IPS-15b (cell line): ENCODE measurements at regions not wholly inside any gene's neighbourhood (a gene's known extent, or its start where the extent isn't known, plus 50 kb on each side); places are given as distances from the start of the nearest gene placed in this dataset.
"Not testable (repeated sequence)": the region's sequence is repeated elsewhere in the genome, so short reads cannot be mapped to it uniquely, and the experiment has no call there.

Experiments
- H3K27me3 ChIP-seq: one replicate; pipeline ENCODE4 v1.6.1; 2013; ENCODE audit warnings: low read length; ENCODE audit not compliant: control insufficient read depth, insufficient read depth
- H3K36me3 ChIP-seq: one replicate; pipeline ENCODE4 v1.6.1; 2013; ENCODE audit warnings: low read length; ENCODE audit not compliant: control insufficient read depth, insufficient read depth
- H3K4me1 ChIP-seq: one replicate; pipeline ENCODE4 v1.6.1; 2013; ENCODE audit warnings: mild to moderate bottlenecking, low read length; ENCODE audit not compliant: control insufficient read depth, insufficient read depth
- H3K4me3 ChIP-seq: one replicate; pipeline ENCODE4 v1.5.1; 2013; ENCODE audit warnings: low read depth, low read length
- H3K9ac ChIP-seq: one replicate; pipeline ENCODE4 v1.6.1; 2013; ENCODE audit warnings: low read depth, mild to moderate bottlenecking, low read length
- H3K9me3 ChIP-seq: one replicate; pipeline ENCODE4 v1.6.1; 2013; ENCODE audit warnings: mild to moderate bottlenecking, low read length; ENCODE audit not compliant: control insufficient read depth, insufficient read depth

- H3K36me3 ChIP-seq = peaks cover 5% of the 10 kb centered on the region
- peaks cover 3% of the 10 kb centered on the region for H3K27me3 ChIP-seq
- H3K4me1 ChIP-seq = no peaks in the 10 kb centered on the region
- no peak overlapping the region for H3K4me3 ChIP-seq
- H3K9me3 ChIP-seq = no peaks in the 10 kb centered on the region
- H3K9ac ChIP-seq = no peak overlapping the region
Measured at GRCh38 chr16:27627136-27627535, 77.2 kb downstream of the KATNIP start.

DNA sequence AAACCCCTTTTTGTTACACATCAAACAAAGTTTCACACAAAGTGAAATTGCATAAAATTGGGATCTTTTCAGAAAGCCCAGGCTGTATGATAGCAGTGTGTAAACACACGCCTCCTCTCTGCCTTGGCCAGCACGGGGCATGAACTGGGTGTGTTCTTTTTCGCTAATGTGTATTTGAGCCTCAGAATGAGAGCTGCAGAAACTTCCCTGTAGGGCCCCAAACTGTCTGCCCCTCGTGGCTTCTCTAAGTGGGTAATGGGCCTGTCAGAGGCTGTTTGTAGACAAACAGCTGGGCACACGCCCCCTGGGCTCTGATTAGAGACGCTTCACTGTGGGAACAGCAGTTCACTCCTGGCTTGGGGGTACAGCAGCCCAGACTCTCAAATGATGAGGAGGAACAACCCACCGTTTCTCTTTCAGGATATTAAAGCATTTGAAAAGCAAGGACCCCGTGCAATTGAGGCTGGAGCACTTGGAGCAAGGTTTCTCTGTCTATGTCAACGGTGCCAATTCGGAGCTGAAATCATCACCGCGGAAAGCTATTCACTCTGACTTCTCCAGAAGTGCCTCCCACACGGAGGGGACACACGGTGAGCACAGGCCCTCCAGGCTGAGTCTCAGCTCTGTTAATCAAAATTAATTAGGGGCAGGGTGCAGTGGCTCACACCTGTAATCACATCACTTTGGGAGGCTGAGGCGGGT lies 78.4 kb downstream of the KATNIP start:
- Histone ChIP-seq H3K4me3 (no peak overlapping the region), H3K9me3 (no peaks in the 10 kb centered on the region), H3K36me3 (peaks cover 8% of the 10 kb centered on the region), H3K4me1 (no peaks in the 10 kb centered on the region), H3K9ac (no peak overlapping the region), H3K27me3 (peaks cover 3% of the 10 kb centered on the region)

DNA sequence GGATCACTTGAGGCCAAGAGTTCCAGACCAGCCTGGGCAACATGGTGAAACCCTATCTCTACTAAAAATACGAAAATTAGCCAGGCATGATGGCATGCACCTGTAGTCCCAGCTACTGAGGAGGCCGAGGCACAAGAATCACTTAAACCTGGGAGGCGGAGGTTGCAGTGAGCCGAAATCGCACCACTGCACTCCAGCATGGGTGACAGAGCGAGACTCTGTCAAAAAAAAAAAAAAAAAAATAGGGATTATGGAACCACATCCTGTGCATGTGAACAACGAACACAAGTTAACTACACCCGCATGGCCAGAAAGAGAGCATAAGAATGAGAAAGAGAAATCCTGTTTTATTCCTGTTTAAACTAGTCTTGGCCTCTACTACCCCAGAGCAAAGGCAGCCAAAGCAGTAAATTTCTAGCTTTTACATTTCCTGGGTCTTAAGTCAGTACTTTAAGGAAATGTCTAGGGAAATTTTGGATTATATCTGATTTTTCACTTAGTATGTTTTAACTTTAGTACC lies 79.1 kb downstream of the KATNIP start:
- H3K9ac ChIP-seq, H3K4me3 ChIP-seq, H3K4me1 ChIP-seq, H3K36me3 ChIP-seq, H3K9me3 ChIP-seq, H3K27me3 ChIP-seq: not testable (repeated sequence)

DNA sequence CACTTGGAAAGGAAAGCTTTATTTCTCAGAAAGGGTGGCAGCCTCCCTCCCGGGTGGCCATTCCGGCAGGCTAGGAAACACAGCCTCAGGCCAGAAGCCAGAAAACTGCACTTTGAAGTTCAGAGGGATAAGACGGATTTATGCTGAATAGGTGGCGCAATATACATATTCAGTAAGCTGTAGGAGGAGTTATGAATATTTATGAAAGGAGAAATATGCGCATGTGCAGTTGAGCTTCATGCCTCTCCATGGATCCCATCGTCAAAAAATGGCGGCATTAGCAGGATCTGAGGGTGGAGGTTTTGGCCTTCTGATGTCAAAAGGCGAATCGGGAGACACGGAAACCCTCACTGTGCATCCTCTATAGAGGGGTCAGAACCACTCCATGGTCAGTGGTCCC lies 82.3 kb downstream of the KATNIP start:
- no peaks in the 10 kb centered on the region for H3K27me3 ChIP-seq
- peaks cover 8% of the 10 kb centered on the region for H3K36me3 ChIP-seq
- H3K4me3 ChIP-seq = no peak overlapping the region
- H3K9ac ChIP-seq = no peak overlapping the region
- peaks cover 2% of the 10 kb centered on the region for H3K4me1 ChIP-seq
- no peaks in the 10 kb centered on the region for H3K9me3 ChIP-seq

GRCh38 chr16:27633221-27633620 lies 83.3 kb downstream of the KATNIP start:
- Histone ChIP-seq H3K9me3 (no peaks in the 10 kb centered on the region), H3K9ac (no peak overlapping the region), H3K4me3 (no peak overlapping the region), H3K4me1 (peaks cover 2% of the 10 kb centered on the region), H3K36me3 (peaks cover 8% of the 10 kb centered on the region), H3K27me3 (no peaks in the 10 kb centered on the region)

DNA sequence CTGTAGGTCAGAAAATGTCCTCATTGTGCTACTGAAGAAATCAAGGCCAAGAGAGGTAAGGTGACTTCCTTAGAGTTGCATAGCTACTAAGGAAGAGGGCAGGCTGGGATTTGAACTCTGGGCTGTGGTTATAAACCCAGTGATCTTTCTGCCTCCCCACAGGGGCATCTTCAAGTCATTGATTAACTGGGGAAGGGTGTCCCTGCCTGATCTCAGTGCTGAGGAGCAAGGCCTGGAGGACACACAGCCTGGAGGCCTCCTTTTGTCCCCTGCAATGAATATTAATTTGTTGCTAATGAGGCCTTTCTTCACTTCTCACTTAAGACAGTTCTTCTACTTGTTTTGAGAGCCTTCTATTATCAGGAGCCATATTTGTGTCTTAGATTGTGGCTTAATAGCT lies 83.8 kb downstream of the KATNIP start:
- no peak overlapping the region for H3K9ac ChIP-seq
- no peak overlapping the region for H3K4me3 ChIP-seq
- peaks cover 2% of the 10 kb centered on the region for H3K4me1 ChIP-seq
- no peaks in the 10 kb centered on the region for H3K27me3 ChIP-seq
- peaks cover 8% of the 10 kb centered on the region for H3K36me3 ChIP-seq
- H3K9me3 ChIP-seq = no peaks in the 10 kb centered on the region

DNA sequence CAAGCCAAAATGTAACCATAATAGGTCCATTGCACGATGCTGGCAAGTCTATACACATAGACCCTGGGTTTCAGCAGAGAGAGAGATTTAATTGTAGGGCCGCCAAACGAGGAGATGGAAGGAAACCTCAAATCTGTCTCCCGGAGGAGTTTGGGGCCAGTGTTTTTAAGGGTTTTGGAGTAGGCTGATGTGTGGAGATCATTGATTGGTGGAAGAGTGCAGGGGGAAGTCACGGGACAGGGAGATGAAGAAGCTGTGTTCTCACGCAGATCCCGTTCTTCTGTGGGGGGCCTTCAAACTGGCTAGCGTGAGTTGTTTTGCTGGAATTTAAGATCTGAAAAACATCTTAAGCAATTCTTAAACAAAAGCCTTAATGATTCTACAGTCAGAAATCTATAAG lies 84.8 kb downstream of the KATNIP start:
- peaks cover 2% of the 10 kb centered on the region for H3K4me1 ChIP-seq
- H3K9ac ChIP-seq = no peak overlapping the region
- no peak overlapping the region for H3K4me3 ChIP-seq
- H3K27me3 ChIP-seq = no peaks in the 10 kb centered on the region
- H3K36me3 ChIP-seq = peaks cover 8% of the 10 kb centered on the region
- H3K9me3 ChIP-seq = no peaks in the 10 kb centered on the region

DNA sequence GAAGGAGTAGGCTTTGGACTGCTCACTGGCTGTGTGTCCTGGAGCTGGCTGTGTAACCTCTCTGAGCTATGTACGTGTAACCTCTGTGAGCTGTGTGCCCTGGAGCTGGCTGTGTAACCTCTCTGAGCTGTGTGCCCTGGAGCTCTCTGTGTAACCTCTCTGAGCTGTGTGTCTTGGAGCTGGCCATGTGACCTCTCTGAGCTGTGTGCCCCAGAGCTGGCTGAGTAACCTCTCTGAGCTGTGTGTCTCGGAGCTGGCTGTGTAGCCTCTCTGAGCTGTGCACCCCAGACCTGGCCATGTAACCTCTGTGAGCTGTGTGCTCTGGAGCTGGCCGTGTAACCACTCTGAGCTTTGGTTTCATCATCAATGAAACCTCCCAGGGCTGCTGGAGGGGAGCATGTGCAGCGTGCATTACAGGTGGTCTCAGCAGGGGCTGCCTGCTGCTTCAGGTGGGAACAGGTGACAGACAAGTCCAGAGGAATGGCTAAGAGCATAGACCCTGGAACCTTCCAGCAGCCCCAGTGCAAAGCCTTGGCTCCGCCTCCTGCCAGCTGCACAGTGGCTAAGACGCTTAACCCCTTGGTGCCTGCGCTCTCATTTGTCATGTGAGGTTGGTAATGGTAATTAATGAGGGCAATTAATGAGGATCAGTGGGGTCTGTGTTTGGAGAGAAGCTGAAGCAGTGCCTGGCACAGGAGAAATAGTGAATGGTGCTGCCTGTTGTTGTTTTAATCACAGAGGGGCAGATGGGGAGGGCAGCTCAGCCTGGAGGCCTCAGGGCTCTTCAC lies 86.7 kb downstream of the KATNIP start:
- Histone ChIP-seq H3K27me3 (no peaks in the 10 kb centered on the region), H3K4me1 (peaks cover 6% of the 10 kb centered on the region), H3K4me3 (no peak overlapping the region), H3K9me3 (no peaks in the 10 kb centered on the region), H3K9ac (no peak overlapping the region), H3K36me3 (peaks cover 6% of the 10 kb centered on the region)

DNA sequence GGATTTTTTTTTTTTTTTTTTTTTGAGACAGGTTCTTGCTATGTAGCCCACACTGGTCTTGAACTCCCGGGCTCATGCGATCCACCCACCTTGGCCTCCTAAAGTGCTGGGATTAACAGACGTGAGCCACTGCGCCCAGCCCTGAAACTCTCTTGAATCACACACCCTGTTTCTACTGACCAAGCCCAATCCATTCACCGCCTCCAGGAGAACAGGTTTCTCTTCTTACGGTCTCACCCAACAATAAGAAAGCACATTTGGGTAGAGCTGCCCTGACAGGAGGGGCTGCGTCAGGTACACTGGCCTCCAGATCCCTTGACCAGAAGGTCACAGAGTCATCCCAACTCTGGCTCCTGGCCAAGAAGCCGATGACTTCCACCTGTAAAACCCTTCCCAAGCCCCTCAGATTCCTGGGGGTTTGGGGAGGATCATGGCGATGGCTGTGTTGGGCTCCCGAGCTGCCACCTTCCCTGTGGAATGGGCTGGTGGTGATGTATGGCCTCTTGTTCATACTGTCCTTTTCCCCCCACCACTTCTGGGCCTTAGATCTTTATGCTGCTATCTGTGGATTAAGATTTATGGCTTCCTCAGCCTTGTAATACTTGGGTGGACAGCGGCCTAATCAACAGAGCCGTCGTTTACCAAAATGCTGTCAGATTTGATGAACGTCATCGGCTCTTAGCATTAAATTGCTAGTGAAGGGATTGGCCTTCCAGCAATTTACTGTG lies 89.1 kb downstream of the KATNIP start:
- peaks cover 6% of the 10 kb centered on the region for H3K4me1 ChIP-seq
- no peaks in the 10 kb centered on the region for H3K9me3 ChIP-seq
- H3K4me3 ChIP-seq = no peak overlapping the region
- no peaks in the 10 kb centered on the region for H3K36me3 ChIP-seq
- H3K27me3 ChIP-seq = no peaks in the 10 kb centered on the region
- no peak overlapping the region for H3K9ac ChIP-seq

DNA sequence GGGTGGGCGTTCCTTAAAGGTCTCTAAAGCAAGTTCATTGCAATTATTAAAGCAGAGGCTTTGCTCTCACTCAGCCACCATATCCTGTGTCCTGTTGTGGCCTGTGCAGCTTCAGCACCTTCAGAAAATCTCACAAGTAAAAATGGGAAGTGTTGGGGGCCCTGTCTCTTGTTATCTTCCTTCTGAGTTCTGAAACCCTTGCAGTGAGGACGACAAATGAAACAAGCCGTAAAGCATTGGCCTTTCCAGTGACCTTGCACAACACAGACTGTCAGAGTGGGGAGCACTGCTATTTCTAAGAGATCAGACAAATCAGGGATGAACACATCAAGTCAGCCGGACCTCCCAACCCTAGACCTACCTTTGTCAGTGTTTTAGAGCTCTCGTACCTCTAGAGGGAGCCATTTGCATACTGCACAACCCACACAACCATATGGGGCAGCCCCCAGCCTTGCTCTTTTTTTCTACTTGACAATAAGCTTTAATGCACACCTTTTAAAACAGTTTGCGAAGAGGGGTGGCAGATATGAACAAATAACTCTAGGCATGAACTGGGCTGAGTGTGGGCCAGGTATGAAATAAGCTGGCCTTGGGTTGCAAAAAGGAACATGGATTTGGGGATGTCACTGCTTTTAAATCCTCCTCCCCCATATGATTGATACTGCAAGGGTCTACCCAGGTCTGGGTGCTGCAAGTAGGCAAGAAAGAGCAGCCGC lies 89.8 kb downstream of the KATNIP start:
- Histone ChIP-seq H3K27me3 (no peaks in the 10 kb centered on the region), H3K9me3 (no peaks in the 10 kb centered on the region), H3K4me1 (peaks cover 4% of the 10 kb centered on the region), H3K9ac (no peak overlapping the region), H3K36me3 (no peaks in the 10 kb centered on the region), H3K4me3 (peak overlapping the region; percentile 30)

DNA sequence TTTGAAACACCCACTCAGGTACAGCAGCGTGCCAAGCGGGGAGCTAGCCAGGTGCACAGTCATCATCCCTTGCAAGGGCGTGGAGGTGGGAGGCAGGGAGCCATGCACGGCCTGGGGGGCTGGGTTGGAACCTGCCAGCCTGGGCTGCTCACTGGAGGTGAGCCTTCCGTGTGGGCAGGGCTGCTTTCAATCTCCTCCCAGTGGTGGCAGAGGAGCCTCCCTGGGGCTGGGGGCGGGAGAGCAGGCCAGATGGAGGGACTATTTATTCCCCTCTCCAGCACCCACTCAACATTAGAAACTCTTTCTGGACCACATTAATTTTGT lies 90.3 kb downstream of the KATNIP start:
- Histone ChIP-seq H3K9me3 (no peaks in the 10 kb centered on the region), H3K4me1 (peaks cover 4% of the 10 kb centered on the region), H3K4me3 (peak overlapping the region; percentile 30), H3K36me3 (no peaks in the 10 kb centered on the region), H3K9ac (no peak overlapping the region), H3K27me3 (no peaks in the 10 kb centered on the region)
